Astrocyte (in vitro differentiated cells and primary cell): ENCODE measurements at regions not wholly inside any gene's neighbourhood (a gene's known extent, or its start where the extent isn't known, plus 50 kb on each side); places are given as distances from the start of the nearest gene placed in this dataset.

Experiments
- DNase-seq: peaks from one replicate; pipeline ENCODE4 v3.0.0-alpha.2; 2010; ENCODE audit warnings: low read depth
- FAIRE-seq: peaks from 2 replicates; lab custom pipeline; 2011; peaks lifted over from hg19 to GRCh38; lab: Jason Lieb, UNC
- H2AFZ ChIP-seq: 2 replicates; pipeline ENCODE4 v1.6.0; 2012; ENCODE audit warnings: low read depth, low read length, inconsistent platforms
- H3K27ac ChIP-seq: 2 replicates; pipeline ENCODE4 v1.5.1; 2011; ENCODE audit warnings: low read depth, low read length, inconsistent platforms
- H3K27me3 ChIP-seq: 2 replicates; pipeline ENCODE4 v1.6.0; 2011; ENCODE audit warnings: low read length, inconsistent platforms; ENCODE audit not compliant: insufficient read depth
- H3K36me3 ChIP-seq: 2 replicates; pipeline ENCODE4 v1.5.1; 2011; ENCODE audit warnings: low read length, inconsistent platforms; ENCODE audit not compliant: insufficient read depth
- H3K4me1 ChIP-seq: 2 replicates; pipeline ENCODE4 v1.5.1; 2011; ENCODE audit warnings: low read length, inconsistent platforms; ENCODE audit not compliant: insufficient read depth
- H3K4me2 ChIP-seq: 2 replicates; pipeline ENCODE4 v1.6.0; 2012; ENCODE audit warnings: low read length, inconsistent platforms
- H3K4me3 ChIP-seq: 2 replicates; pipeline ENCODE4 v1.5.1; 2011; ENCODE audit warnings: low read depth, mild to moderate bottlenecking, low read length, inconsistent platforms; ENCODE audit not compliant: insufficient read depth
- H3K79me2 ChIP-seq: 2 replicates; pipeline ENCODE4 v1.6.0; 2012; ENCODE audit warnings: mild to moderate bottlenecking, low read length, inconsistent platforms; ENCODE audit not compliant: insufficient read depth
- H3K9ac ChIP-seq: 2 replicates; pipeline ENCODE4 v1.6.0; 2012; ENCODE audit warnings: mild to moderate bottlenecking, low read length, inconsistent platforms
- H3K9me3 ChIP-seq: 2 replicates; pipeline ENCODE4 v1.5.1; 2012; ENCODE audit warnings: low read depth, mild to moderate bottlenecking, low read length, inconsistent platforms; ENCODE audit not compliant: insufficient read depth
- H4K20me1 ChIP-seq: 2 replicates; pipeline ENCODE4 v1.6.0; 2012; ENCODE audit warnings: low read length, inconsistent platforms; ENCODE audit not compliant: insufficient read depth
- H3K27ac Mint-ChIP-seq: one replicate; pipeline ENCODE4 v1.8.0; 2021; ENCODE audit warnings: mild to moderate bottlenecking, mixed read lengths; ENCODE audit not compliant: unreplicated experiment
- H3K27me3 Mint-ChIP-seq: one replicate; pipeline ENCODE4 v1.8.0; 2021; ENCODE audit warnings: low read depth, mixed read lengths; ENCODE audit not compliant: unreplicated experiment
- H3K36me3 Mint-ChIP-seq: one replicate; pipeline ENCODE4 v1.8.0; 2021; ENCODE audit warnings: low read depth, mixed read lengths; ENCODE audit not compliant: unreplicated experiment
- H3K4me1 Mint-ChIP-seq: one replicate; pipeline ENCODE4 v1.8.0; 2021; ENCODE audit warnings: low read depth, mixed read lengths; ENCODE audit not compliant: unreplicated experiment
- H3K4me3 Mint-ChIP-seq: one replicate; pipeline ENCODE4 v1.8.0; 2021; ENCODE audit warnings: mild to moderate bottlenecking, moderate library complexity, mixed read lengths; ENCODE audit not compliant: unreplicated experiment
- H3K9me3 Mint-ChIP-seq: one replicate; pipeline ENCODE4 v1.8.0; 2021; ENCODE audit warnings: mild to moderate bottlenecking, mixed read lengths; ENCODE audit not compliant: unreplicated experiment
- CTCF ChIP-seq: IDR thresholded peaks from 2 replicates; pipeline ENCODE4 v1.5.1; 2011; ENCODE audit warnings: low read depth, mild to moderate bottlenecking, inconsistent platforms, low read length, moderate library complexity; ENCODE audit not compliant: insufficient read depth
- EZH2 ChIP-seq: IDR thresholded peaks from 2 replicates; pipeline ENCODE4 v1.6.1; 2012; ENCODE audit warnings: mild to moderate bottlenecking, low read length, inconsistent platforms; ENCODE audit not compliant: insufficient read depth

- H3K4me1 ChIP-seq: no peaks in the 10 kb centered on the region
- no peak overlapping the region for H2AFZ ChIP-seq
- no peaks in the 10 kb centered on the region for H3K36me3 ChIP-seq
- Mint-ChIP-seq H3K36me3 (no peaks in the 10 kb centered on the region), H3K27me3 (no peaks in the 10 kb centered on the region), H3K27ac (no peak overlapping the region), H3K4me3 (no peak overlapping the region), H3K4me1 (no peaks in the 10 kb centered on the region), H3K9me3 (no peaks in the 10 kb centered on the region)
- DNase-seq (no peak), FAIRE-seq (no peak)
- no peak overlapping the region for H3K27ac ChIP-seq
- no peaks in the 10 kb centered on the region for H3K79me2 ChIP-seq
- H3K9ac ChIP-seq: no peak overlapping the region
- H3K27me3 ChIP-seq: no peaks in the 10 kb centered on the region
- no peak overlapping the region for H3K4me3 ChIP-seq
- no peak for TF ChIP-seq EZH2
- TF ChIP-seq CTCF: no peak
- no peak overlapping the region for H3K4me2 ChIP-seq
- H4K20me1 ChIP-seq: no peaks in the 10 kb centered on the region
- H3K9me3 ChIP-seq: no peaks in the 10 kb centered on the region
Observed at GRCh38 chr16:63804126-63804525, 1317.7 kb downstream of the CDH11 start.

- FAIRE-seq (no peak), DNase-seq (no peak)
- Histone ChIP-seq H3K4me3 (no peak overlapping the region), H3K9ac (no peak overlapping the region), H2AFZ (no peak overlapping the region), H4K20me1 (no peaks in the 10 kb centered on the region), H3K9me3 (no peaks in the 10 kb centered on the region), H3K4me2 (no peak overlapping the region), H3K36me3 (no peaks in the 10 kb centered on the region), H3K4me1 (no peaks in the 10 kb centered on the region), H3K79me2 (no peaks in the 10 kb centered on the region), H3K27me3 (no peaks in the 10 kb centered on the region), H3K27ac (no peak overlapping the region)
- Mint-ChIP-seq H3K4me1 (no peaks in the 10 kb centered on the region), H3K36me3 (peaks cover 2% of the 10 kb centered on the region), H3K4me3 (no peak overlapping the region), H3K27ac (no peak overlapping the region), H3K27me3 (no peaks in the 10 kb centered on the region), H3K9me3 (peaks cover 15% of the 10 kb centered on the region)
- TF ChIP-seq EZH2 (no peak), CTCF (peak; percentile 6)
Observed at GRCh38 chr16:63789603-63790002, 1332.3 kb downstream of the CDH11 start.

GRCh38 chr16:63787014-63787413 is 1334.8 kb downstream of the CDH11 start:
- FAIRE-seq (no peak), DNase-seq (no peak)
- H3K27me3 Mint-ChIP-seq: no peaks in the 10 kb centered on the region
- Histone ChIP-seq H2AFZ (no peak overlapping the region), H3K4me2 (no peak overlapping the region), H3K79me2 (no peaks in the 10 kb centered on the region), H3K4me3 (no peak overlapping the region), H3K27me3 (no peaks in the 10 kb centered on the region), H3K36me3 (no peaks in the 10 kb centered on the region), H3K9ac (no peak overlapping the region), H3K27ac (no peak overlapping the region), H3K4me1 (no peaks in the 10 kb centered on the region), H4K20me1 (no peaks in the 10 kb centered on the region), H3K9me3 (no peaks in the 10 kb centered on the region)
- TF ChIP-seq CTCF (no peak), EZH2 (no peak)
- H3K27ac Mint-ChIP-seq: no peak overlapping the region
- no peak overlapping the region for H3K4me3 Mint-ChIP-seq
- H3K4me1 Mint-ChIP-seq: no peaks in the 10 kb centered on the region
- peaks cover 18% of the 10 kb centered on the region for H3K9me3 Mint-ChIP-seq
- peaks cover 2% of the 10 kb centered on the region for H3K36me3 Mint-ChIP-seq
